BE2C (cell line): ENCODE measurements at regions not wholly inside any gene's neighbourhood (a gene's known extent, or its start where the extent isn't known, plus 50 kb on each side); places are given as distances from the start of the nearest gene placed in this dataset.

Source experiments
- DNase-seq: peaks from one replicate; pipeline ENCODE4 v3.0.0-alpha.2; 2020
- H3K27me3 ChIP-seq: fragments of 250-450 bp; sonication (Bioruptor Pico); 2 replicates; pipeline ENCODE4 v1.5.1; 2020; ENCODE audit warnings: mild to moderate bottlenecking
- H3K36me3 ChIP-seq: fragments of 250-450 bp; sonication (Bioruptor Pico); 2 replicates; pipeline ENCODE4 v1.5.1; 2020; ENCODE audit warnings: mild to moderate bottlenecking
- H3K4me1 ChIP-seq: fragments of 250-450 bp; sonication (Bioruptor Pico); 2 replicates; pipeline ENCODE4 v1.5.1; 2020
- H3K4me3 ChIP-seq: 2 replicates; pipeline ENCODE4 v1.5.1; 2011; ENCODE audit warnings: low read depth, low read length
- H3K9me3 ChIP-seq: fragments of 250-450 bp; sonication (Bioruptor Pico); 2 replicates; pipeline ENCODE4 v1.5.1; 2020
- TF ChIP-seq, protein P1 (sequence below): IDR thresholded peaks from 2 replicates; pipeline ENCODE4 v1.5.1; 2012; ENCODE audit warnings: mild to moderate bottlenecking, low read depth, low read length

- no peak for DNase-seq
- no peaks in the 10 kb centered on the region for H3K36me3 ChIP-seq
- H3K9me3 ChIP-seq: no peaks in the 10 kb centered on the region
- H3K4me1 ChIP-seq: no peaks in the 10 kb centered on the region
- peaks cover 46% of the 10 kb centered on the region for H3K27me3 ChIP-seq
- H3K4me3 ChIP-seq: no peak overlapping the region
- TF ChIP-seq, protein P1, sequence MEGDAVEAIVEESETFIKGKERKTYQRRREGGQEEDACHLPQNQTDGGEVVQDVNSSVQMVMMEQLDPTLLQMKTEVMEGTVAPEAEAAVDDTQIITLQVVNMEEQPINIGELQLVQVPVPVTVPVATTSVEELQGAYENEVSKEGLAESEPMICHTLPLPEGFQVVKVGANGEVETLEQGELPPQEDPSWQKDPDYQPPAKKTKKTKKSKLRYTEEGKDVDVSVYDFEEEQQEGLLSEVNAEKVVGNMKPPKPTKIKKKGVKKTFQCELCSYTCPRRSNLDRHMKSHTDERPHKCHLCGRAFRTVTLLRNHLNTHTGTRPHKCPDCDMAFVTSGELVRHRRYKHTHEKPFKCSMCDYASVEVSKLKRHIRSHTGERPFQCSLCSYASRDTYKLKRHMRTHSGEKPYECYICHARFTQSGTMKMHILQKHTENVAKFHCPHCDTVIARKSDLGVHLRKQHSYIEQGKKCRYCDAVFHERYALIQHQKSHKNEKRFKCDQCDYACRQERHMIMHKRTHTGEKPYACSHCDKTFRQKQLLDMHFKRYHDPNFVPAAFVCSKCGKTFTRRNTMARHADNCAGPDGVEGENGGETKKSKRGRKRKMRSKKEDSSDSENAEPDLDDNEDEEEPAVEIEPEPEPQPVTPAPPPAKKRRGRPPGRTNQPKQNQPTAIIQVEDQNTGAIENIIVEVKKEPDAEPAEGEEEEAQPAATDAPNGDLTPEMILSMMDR: no peak
These were observed 102.8 kb upstream of the CCL1 start for GRCh38 chr17:34465789-34466188.

DNA sequence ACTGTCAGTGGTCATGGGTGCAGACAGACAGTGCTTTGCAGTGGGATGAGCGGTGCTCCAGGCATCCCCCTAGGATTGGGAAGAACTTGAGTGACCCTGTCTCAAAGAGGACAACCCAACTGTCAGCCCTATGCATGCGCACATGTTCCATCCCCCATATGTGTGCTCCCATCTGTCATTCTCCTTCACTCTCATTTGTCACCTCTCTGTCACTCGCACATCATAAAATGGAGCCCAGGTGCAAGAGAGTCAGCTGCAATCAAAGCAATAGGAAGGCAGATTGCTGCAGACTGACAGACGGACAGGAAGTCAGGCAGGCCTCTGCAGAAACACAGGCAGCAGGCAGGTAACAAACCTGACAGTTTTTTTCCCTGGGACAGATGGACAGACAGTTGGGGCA, 101.8 kb upstream of the CCL1 start:
- no peak for DNase-seq
- no peaks in the 10 kb centered on the region for H3K36me3 ChIP-seq
- H3K27me3 ChIP-seq: peaks cover 41% of the 10 kb centered on the region
- H3K4me3 ChIP-seq: no peak overlapping the region
- TF ChIP-seq, protein P1: no peak
- H3K9me3 ChIP-seq: no peaks in the 10 kb centered on the region
- no peaks in the 10 kb centered on the region for H3K4me1 ChIP-seq

DNA sequence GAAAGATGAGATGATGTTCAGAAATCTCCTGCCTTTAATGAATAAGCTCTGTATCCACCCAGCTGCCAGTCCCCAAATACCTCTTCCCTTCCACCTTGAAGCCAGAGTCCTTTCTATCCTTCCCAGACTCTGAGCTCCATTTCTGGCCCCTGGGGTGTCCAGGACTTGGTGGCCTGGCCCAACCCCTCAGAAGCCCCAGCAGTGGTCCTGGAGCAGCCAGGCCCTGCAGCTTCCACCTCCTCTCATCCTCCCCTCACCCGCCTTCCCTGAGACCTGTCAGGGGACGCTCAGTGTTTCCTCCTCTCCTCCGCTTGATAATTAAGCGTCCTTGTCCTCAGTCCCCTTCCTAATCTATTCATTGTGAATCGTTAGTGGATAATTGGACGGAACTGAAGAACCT, 95.2 kb upstream of the CCL1 start:
- Histone ChIP-seq H3K36me3 (no peaks in the 10 kb centered on the region), H3K27me3 (peaks cover 13% of the 10 kb centered on the region), H3K4me1 (no peaks in the 10 kb centered on the region), H3K4me3 (no peak overlapping the region), H3K9me3 (no peaks in the 10 kb centered on the region)
- TF ChIP-seq, protein P1: no peak
- DNase-seq: no peak

GRCh38 chr17:34456121-34456520, 93.1 kb upstream of the CCL1 start:
- no peak for DNase-seq

GRCh38 chr17:34452769-34453168, 89.7 kb upstream of the CCL1 start:
- Histone ChIP-seq H3K9me3 (no peaks in the 10 kb centered on the region), H3K4me1 (no peaks in the 10 kb centered on the region), H3K27me3 (peaks cover 19% of the 10 kb centered on the region), H3K4me3 (no peak overlapping the region), H3K36me3 (no peaks in the 10 kb centered on the region)
- TF ChIP-seq, protein P1: no peak
- no peak for DNase-seq

More at GRCh38 chr17:34456121-34456520, 93.1 kb upstream of the CCL1 start:
- Histone ChIP-seq H3K4me3 (no peak overlapping the region), H3K9me3 (no peaks in the 10 kb centered on the region), H3K27me3 (peaks cover 17% of the 10 kb centered on the region), H3K4me1 (no peaks in the 10 kb centered on the region), H3K36me3 (no peaks in the 10 kb centered on the region)
- TF ChIP-seq, protein P1: no peak

- DNase-seq: no peak
- no peaks in the 10 kb centered on the region for H3K36me3 ChIP-seq
- TF ChIP-seq, protein P1: no peak
- peaks cover 19% of the 10 kb centered on the region for H3K27me3 ChIP-seq
- no peaks in the 10 kb centered on the region for H3K4me1 ChIP-seq
- H3K9me3 ChIP-seq: no peaks in the 10 kb centered on the region
- H3K4me3 ChIP-seq: no peak overlapping the region
These were observed 88.3 kb upstream of the CCL1 start for GRCh38 chr17:34451313-34451712.
